Fibroblast of upper back skin (primary cell): ENCODE measurements at regions not wholly inside any gene's neighbourhood (a gene's known extent, or its start where the extent isn't known, plus 50 kb on each side); places are given as distances from the start of the nearest gene placed in this dataset.

ENCODE experiments used
- DNase-seq: peaks from one replicate; pipeline ENCODE4 v3.0.0-alpha.2; 2013

GRCh38 chr3:64905906-64906410 is 218.2 kb upstream of the ADAMTS9 start:
- no peak for DNase-seq

- peak; percentile 73 for DNase-seq
Observed at GRCh38 chr3:64903006-64903405, 215.2 kb upstream of the ADAMTS9 start.

GRCh38 chr3:64901986-64902516 is 214.3 kb upstream of the ADAMTS9 start:
- DNase-seq = no peak

- DNase-seq = peak; percentile 60
Observed at GRCh38 chr3:64901522-64901885, 213.7 kb upstream of the ADAMTS9 start.

GRCh38 chr3:64900617-64901521 is 213.1 kb upstream of the ADAMTS9 start:
- DNase-seq = peak; percentile 83

GRCh38 chr3:64900156-64900555 is 212.4 kb upstream of the ADAMTS9 start:
- DNase-seq = no peak

- peak; percentile 31 for DNase-seq
Observed at GRCh38 chr3:64898941-64899340, 211.1 kb upstream of the ADAMTS9 start.

- no peak for DNase-seq
Observed at GRCh38 chr3:64895991-64896895, 208.4 kb upstream of the ADAMTS9 start.

GRCh38 chr3:64895106-64895990 is 207.5 kb upstream of the ADAMTS9 start:
- DNase-seq = no peak

GRCh38 chr3:64894006-64894405 is 206.2 kb upstream of the ADAMTS9 start:
- no peak for DNase-seq

- no peak for DNase-seq
Observed at GRCh38 chr3:64892671-64893309, 205.0 kb upstream of the ADAMTS9 start.

- no peak for DNase-seq
Observed at GRCh38 chr3:64891021-64891420, 203.2 kb upstream of the ADAMTS9 start.

GRCh38 chr3:64890466-64890865 is 202.7 kb upstream of the ADAMTS9 start:
- DNase-seq = no peak

- no peak for DNase-seq
Observed at GRCh38 chr3:64890006-64890405, 202.2 kb upstream of the ADAMTS9 start.

- DNase-seq = no peak
Observed at GRCh38 chr3:64888840-64889392, 201.1 kb upstream of the ADAMTS9 start.

- DNase-seq = no peak
Observed at GRCh38 chr3:64888165-64888564, 200.4 kb upstream of the ADAMTS9 start.

GRCh38 chr3:64885055-64885454 is 197.3 kb upstream of the ADAMTS9 start:
- no peak for DNase-seq

GRCh38 chr3:64884536-64884935 is 196.7 kb upstream of the ADAMTS9 start:
- DNase-seq = no peak

- DNase-seq = no peak
Observed at GRCh38 chr3:64880916-64881315, 193.1 kb upstream of the ADAMTS9 start.

- DNase-seq = peak; percentile 20
Observed at GRCh38 chr3:64878362-64878761, 190.6 kb upstream of the ADAMTS9 start.

- DNase-seq = no peak
Observed at GRCh38 chr3:64873400-64873799, 185.6 kb upstream of the ADAMTS9 start.
